Liver (tissue), 8 donors: ENCODE measurements at regions not wholly inside any gene's neighbourhood (a gene's known extent, or its start where the extent isn't known, plus 50 kb on each side); places are given as distances from the start of the nearest gene placed in this dataset.

Source experiments
- DNase-seq: peaks from one replicate; pipeline ENCODE4 v3.0.0-alpha.2; 2017; ENCODE audit warnings: low spot score
- H3K27ac ChIP-seq, 2 donors: one replicate each; pipeline ENCODE4 v1.7.0; 2013; ENCODE audit warnings: inconsistent platforms in 2 of 2, low read length in 2 of 2, control low read depth in 1 of 2, low read depth in 1 of 2, mild to moderate bottlenecking in 1 of 2
- H3K27me3 ChIP-seq, 4 donors: one replicate each; pipeline versions ENCODE4 v1.6.1 to v1.7.0; 2013; ENCODE audit warnings: low read length in 3 of 4, inconsistent platforms in 1 of 4, mild to moderate bottlenecking in 1 of 4, moderate library complexity in 1 of 4; ENCODE audit not compliant: control insufficient read depth in 4 of 4, insufficient read depth in 4 of 4
- H3K36me3 ChIP-seq, 4 donors: one replicate each; pipeline versions ENCODE4 v1.6.1 to v1.7.0; 2013; ENCODE audit warnings: low read length in 3 of 4, mild to moderate bottlenecking in 3 of 4, low read depth in 1 of 4, moderate library complexity in 1 of 4; ENCODE audit not compliant: control insufficient read depth in 4 of 4, insufficient read depth in 3 of 4
- H3K4me1 ChIP-seq, 4 donors: one replicate each; pipeline versions ENCODE4 v1.6.1 to v1.7.0; 2013; ENCODE audit warnings: low read length in 3 of 4, mild to moderate bottlenecking in 3 of 4, moderate library complexity in 1 of 4; ENCODE audit not compliant: control insufficient read depth in 4 of 4, insufficient read depth in 4 of 4
- H3K4me3 ChIP-seq, 3 donors: one replicate each; pipeline versions ENCODE4 v1.6.1 to v1.7.0; 2013; ENCODE audit warnings: low read length in 3 of 3, control low read depth in 1 of 3, low read depth in 1 of 3, mild to moderate bottlenecking in 1 of 3
- H3K9ac ChIP-seq, 2 donors: one replicate each; pipeline ENCODE4 v1.7.0; 2013; ENCODE audit warnings: low read length in 2 of 2, mild to moderate bottlenecking in 2 of 2, moderate library complexity in 2 of 2, control low read depth in 1 of 2, low read depth in 1 of 2
- H3K9me3 ChIP-seq, 4 donors: one replicate each; pipeline versions ENCODE4 v1.6.1 to v1.7.0; 2013; ENCODE audit warnings: low read length in 3 of 4; ENCODE audit not compliant: control insufficient read depth in 4 of 4
- ATF3 ChIP-seq: IDR thresholded peaks from 2 replicates; pipeline ENCODE4 v1.6.1; 2016; ENCODE audit warnings: antibody characterized with exemption
- CTCF ChIP-seq: fragments of 150-350 bp; IDR thresholded peaks from 2 replicates; pipeline ENCODE4 v1.5.1; 2017; ENCODE audit warnings: improper control_type of control experiment, low read depth, low read length; ENCODE audit not compliant: missing input control
- EGR1 ChIP-seq, 2 donors: IDR thresholded peaks; 2 replicates each; pipeline ENCODE4 v1.6.1; 2016 to 2018; ENCODE audit warnings: antibody characterized with exemption in 2 of 2, low read depth in 2 of 2
- FOXA1 ChIP-seq: IDR thresholded peaks from 2 replicates; pipeline ENCODE4 v1.6.1; 2016; ENCODE audit warnings: antibody characterized with exemption
- FOXA2 ChIP-seq: IDR thresholded peaks from 2 replicates; pipeline ENCODE4 v1.6.1; 2016; ENCODE audit warnings: antibody characterized with exemption
- GABPA ChIP-seq, 2 donors: IDR thresholded peaks in 1 of 2; conservative IDR thresholded peaks in 1 of 2; 2 replicates each; pipeline ENCODE4 v1.6.1; 2016; ENCODE audit warnings: antibody characterized with exemption in 2 of 2, mild to moderate bottlenecking in 1 of 2, moderate library complexity in 1 of 2
- HNF4A ChIP-seq, 2 donors: conservative IDR thresholded peaks; 2 replicates each; pipeline ENCODE4 v1.6.1; 2016; ENCODE audit warnings: antibody characterized with exemption in 2 of 2, mild to moderate bottlenecking in 2 of 2
- HNF4G ChIP-seq: IDR thresholded peaks from 2 replicates; pipeline ENCODE4 v1.6.1; 2016; ENCODE audit warnings: antibody characterized with exemption
- JUND ChIP-seq, 2 donors: IDR thresholded peaks; 2 replicates each; pipeline ENCODE4 v1.6.1; 2016; ENCODE audit warnings: antibody characterized with exemption in 2 of 2
- MAX ChIP-seq: IDR thresholded peaks from 2 replicates; pipeline ENCODE4 v1.6.1; 2016; ENCODE audit warnings: antibody characterized with exemption
- NR2F2 ChIP-seq: IDR thresholded peaks from 2 replicates; pipeline ENCODE4 v1.6.1; 2016; ENCODE audit warnings: antibody characterized with exemption
- RAD21 ChIP-seq, 2 donors: IDR thresholded peaks; 2 replicates each; pipeline ENCODE4 v1.6.1; 2016; ENCODE audit warnings: antibody characterized with exemption in 2 of 2, mild to moderate bottlenecking in 2 of 2
- RXRA ChIP-seq, 2 donors: IDR thresholded peaks; 2 replicates each; pipeline ENCODE4 v1.6.1; 2017 to 2018; ENCODE audit warnings: antibody characterized with exemption in 2 of 2, mild to moderate bottlenecking in 1 of 2
- SP1 ChIP-seq: IDR thresholded peaks from 2 replicates; pipeline ENCODE4 v1.6.1; 2018; ENCODE audit warnings: antibody characterized with exemption, mild to moderate bottlenecking
- TAF1 ChIP-seq: conservative IDR thresholded peaks from 2 replicates; pipeline ENCODE4 v1.6.1; 2016; ENCODE audit warnings: antibody characterized with exemption, mild to moderate bottlenecking
- YY1 ChIP-seq: IDR thresholded peaks from 2 replicates; pipeline ENCODE4 v1.6.1; 2016; ENCODE audit warnings: antibody characterized with exemption, mild to moderate bottlenecking
- ZBTB33 ChIP-seq: IDR thresholded peaks from 2 replicates; pipeline ENCODE4 v1.6.1; 2016; ENCODE audit warnings: antibody characterized with exemption
- WGBS: extraction: QIAGEN DNeasy Blood & Tissue Kit; methylation state at CpG from one replicate; pipeline ENCODE4 v1.1.7; 2013; 5-methylcytosine and 5-hydroxymethylcytosine counted together
- TF ChIP-seq, protein P1 (sequence below): IDR thresholded peaks from 2 replicates; pipeline ENCODE4 v1.6.1; 2016; ENCODE audit warnings: antibody characterized with exemption, mild to moderate bottlenecking
- donor health status: healthy.
- donor health status: healthy.
- donor health status: healthy.
- donor health status: healthy.
- donor health status: healthy.

DNA sequence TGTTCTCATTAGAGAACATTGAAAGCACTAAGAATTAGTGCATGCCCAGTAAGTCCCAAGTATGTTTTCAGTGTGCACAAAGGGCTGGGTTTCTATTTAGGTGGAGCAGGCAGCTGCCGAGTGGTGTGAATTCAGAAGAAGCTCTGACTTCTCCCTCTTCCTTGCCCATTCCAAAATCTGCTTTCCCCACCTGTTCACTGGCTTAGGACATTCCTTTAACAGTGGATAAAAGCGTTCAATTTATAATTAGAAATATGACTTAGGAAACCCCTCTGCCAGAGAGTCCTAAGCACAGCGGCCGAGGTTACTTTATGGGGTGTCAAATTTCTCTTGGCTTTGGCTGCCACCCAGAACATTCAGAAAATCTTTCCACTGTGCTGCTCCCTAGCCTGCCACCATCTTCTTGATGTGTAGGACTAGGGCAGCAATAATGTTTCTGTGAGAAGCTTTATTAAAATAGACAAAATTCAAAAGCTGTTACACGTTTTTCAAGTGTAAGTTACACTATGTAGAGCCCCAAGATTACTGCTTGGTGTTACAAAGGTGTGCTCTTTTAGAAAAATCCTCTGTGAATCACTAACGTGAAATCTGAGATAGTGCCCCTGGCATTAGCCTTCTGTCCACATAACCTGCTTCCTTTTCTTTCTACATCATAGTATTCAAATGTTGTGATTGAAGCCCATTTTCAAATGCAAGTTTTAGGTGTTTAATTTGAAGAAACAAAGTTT, 191.6 kb upstream of the ANKRD50 start:
- DNase-seq: no peak
- H3K9ac ChIP-seq: no peak overlapping the region

DNA sequence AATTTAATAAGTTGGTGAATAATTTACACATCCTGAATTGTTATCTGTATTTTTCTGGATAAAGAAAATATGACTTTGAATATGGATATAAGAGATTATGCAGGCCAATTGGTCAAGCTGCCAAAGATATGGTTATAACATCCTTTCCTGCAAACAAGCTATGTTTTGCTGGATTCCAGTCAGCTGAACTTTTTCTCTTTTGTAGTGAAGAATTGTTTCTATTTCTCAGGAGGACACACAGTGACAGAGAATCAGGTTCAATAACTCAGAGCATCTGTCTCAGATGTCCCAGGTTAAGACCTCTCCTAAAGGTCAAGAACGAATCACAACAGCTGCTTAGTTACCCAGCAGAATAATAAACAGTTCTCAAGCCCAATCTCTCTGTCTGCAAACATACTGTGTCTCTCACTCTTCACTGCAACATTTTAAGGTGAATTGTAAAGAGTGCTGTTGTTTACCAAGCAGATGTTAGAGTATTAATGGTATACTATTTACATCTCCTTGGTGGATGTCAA, 189.5 kb upstream of the ANKRD50 start:
- Histone ChIP-seq H3K27ac (no peak overlapping the region), H3K4me1 (peaks cover 0 to 8% (median 0%) of the 10 kb centered on the region in 4 donors), H3K36me3 (no peaks in the 10 kb centered on the region), H3K9ac (no peak overlapping the region), H3K9me3 (no peaks in the 10 kb centered on the region), H3K27me3 (no peaks in the 10 kb centered on the region), H3K4me3 (no peak overlapping the region)
- no peak for DNase-seq
- WGBS: 41% methylated on average over 1 of the region's 1 CpG
- TF ChIP-seq MAX (no peak), JUND (IDR thresholded peaks at IDR 0.05) (no peak), HNF4G (no peak), EGR1 (IDR thresholded peaks at IDR 0.05; ENCODE audit: low read depth in 2 of 2) (no peak), TAF1 (no peak), YY1 (no peak), FOXA2 (no peak), RXRA (IDR thresholded peaks at IDR 0.05) (no peak), NR2F2 (no peak), SP1 (no peak), ZBTB33 (no peak), FOXA1 (no peak), CTCF (no peak), GABPA (IDR thresholded peaks at IDR 0.05 in 1 of 2, conservative IDR thresholded peaks at IDR 0.05 in 1 of 2) (no peak), HNF4A (conservative IDR thresholded peaks at IDR 0.05) (no peak), ATF3 (no peak), RAD21 (IDR thresholded peaks at IDR 0.05) (no peak)
- TF ChIP-seq, protein P1, sequence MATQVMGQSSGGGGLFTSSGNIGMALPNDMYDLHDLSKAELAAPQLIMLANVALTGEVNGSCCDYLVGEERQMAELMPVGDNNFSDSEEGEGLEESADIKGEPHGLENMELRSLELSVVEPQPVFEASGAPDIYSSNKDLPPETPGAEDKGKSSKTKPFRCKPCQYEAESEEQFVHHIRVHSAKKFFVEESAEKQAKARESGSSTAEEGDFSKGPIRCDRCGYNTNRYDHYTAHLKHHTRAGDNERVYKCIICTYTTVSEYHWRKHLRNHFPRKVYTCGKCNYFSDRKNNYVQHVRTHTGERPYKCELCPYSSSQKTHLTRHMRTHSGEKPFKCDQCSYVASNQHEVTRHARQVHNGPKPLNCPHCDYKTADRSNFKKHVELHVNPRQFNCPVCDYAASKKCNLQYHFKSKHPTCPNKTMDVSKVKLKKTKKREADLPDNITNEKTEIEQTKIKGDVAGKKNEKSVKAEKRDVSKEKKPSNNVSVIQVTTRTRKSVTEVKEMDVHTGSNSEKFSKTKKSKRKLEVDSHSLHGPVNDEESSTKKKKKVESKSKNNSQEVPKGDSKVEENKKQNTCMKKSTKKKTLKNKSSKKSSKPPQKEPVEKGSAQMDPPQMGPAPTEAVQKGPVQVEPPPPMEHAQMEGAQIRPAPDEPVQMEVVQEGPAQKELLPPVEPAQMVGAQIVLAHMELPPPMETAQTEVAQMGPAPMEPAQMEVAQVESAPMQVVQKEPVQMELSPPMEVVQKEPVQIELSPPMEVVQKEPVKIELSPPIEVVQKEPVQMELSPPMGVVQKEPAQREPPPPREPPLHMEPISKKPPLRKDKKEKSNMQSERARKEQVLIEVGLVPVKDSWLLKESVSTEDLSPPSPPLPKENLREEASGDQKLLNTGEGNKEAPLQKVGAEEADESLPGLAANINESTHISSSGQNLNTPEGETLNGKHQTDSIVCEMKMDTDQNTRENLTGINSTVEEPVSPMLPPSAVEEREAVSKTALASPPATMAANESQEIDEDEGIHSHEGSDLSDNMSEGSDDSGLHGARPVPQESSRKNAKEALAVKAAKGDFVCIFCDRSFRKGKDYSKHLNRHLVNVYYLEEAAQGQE: no peak

More for the DNA sequence above, 191.6 kb upstream of the ANKRD50 start:
- H3K27me3 ChIP-seq: no peaks in the 10 kb centered on the region
- 30% methylated on average over 6 of the region's 6 CpGs for WGBS
- H3K4me1 ChIP-seq: peaks cover 0 to 8% (median 0%) of the 10 kb centered on the region in 4 donors
- no peaks in the 10 kb centered on the region for H3K9me3 ChIP-seq
- H3K36me3 ChIP-seq: no peaks in the 10 kb centered on the region
- TF ChIP-seq HNF4G: no peak
- TF ChIP-seq, protein P1: no peak
- no peak for TF ChIP-seq YY1
- no peak overlapping the region for H3K4me3 ChIP-seq
- no peak overlapping the region for H3K27ac ChIP-seq
